WI38 (cell line): ENCODE measurements at regions not wholly inside any gene's neighbourhood (a gene's known extent, or its start where the extent isn't known, plus 50 kb on each side); places are given as distances from the start of the nearest gene placed in this dataset.

ENCODE experiments used
- H3K4me3 ChIP-seq: 2 replicates; pipeline ENCODE4 v1.5.1; 2011; ENCODE audit warnings: low read depth, mild to moderate bottlenecking, control low read depth, low read length
- TF ChIP-seq, protein P1 (sequence below): IDR thresholded peaks from 2 replicates; pipeline ENCODE4 v1.5.1; 2012; ENCODE audit warnings: low read depth, mild to moderate bottlenecking, control low read depth, low read length

DNA sequence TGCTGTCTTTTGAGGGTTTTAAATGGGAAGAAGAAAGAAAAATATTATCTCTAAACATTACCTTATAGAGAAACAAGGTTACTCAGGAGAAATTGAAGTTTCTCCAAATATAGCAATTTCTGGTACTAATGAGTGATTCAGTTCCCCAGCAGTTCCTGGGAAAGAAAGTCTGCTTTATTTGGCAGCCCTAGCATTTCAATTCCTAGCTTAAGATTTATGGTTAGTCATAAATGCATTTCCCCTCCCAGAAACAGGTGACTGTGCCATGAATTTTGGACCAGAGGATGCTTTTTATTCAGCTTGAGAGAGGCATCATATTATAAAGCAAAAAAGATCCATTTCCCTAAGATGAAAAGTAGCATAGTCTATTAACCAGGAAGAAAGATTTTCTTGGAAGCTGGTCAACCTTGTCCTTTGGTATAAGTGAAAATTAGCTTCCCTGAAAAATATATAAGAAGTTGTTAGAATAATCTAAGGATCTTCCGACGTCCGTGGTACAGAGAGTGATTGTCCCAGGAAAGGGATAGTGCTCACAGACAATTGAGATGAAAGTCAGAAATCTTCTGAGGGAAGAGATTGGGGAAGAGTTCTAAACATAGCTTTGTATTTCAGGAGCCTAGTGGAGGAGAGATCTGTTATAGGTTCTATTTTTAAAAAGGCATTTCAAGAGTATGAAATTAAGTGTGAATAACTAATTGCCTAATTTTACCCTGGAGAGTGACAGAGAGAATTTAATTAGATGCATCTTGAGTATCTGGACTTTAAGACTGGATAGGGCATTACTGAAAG, 164.9 kb downstream of the ESM1 start:
- H3K4me3 ChIP-seq = no peak overlapping the region
- TF ChIP-seq, protein P1, sequence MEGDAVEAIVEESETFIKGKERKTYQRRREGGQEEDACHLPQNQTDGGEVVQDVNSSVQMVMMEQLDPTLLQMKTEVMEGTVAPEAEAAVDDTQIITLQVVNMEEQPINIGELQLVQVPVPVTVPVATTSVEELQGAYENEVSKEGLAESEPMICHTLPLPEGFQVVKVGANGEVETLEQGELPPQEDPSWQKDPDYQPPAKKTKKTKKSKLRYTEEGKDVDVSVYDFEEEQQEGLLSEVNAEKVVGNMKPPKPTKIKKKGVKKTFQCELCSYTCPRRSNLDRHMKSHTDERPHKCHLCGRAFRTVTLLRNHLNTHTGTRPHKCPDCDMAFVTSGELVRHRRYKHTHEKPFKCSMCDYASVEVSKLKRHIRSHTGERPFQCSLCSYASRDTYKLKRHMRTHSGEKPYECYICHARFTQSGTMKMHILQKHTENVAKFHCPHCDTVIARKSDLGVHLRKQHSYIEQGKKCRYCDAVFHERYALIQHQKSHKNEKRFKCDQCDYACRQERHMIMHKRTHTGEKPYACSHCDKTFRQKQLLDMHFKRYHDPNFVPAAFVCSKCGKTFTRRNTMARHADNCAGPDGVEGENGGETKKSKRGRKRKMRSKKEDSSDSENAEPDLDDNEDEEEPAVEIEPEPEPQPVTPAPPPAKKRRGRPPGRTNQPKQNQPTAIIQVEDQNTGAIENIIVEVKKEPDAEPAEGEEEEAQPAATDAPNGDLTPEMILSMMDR = no peak

DNA sequence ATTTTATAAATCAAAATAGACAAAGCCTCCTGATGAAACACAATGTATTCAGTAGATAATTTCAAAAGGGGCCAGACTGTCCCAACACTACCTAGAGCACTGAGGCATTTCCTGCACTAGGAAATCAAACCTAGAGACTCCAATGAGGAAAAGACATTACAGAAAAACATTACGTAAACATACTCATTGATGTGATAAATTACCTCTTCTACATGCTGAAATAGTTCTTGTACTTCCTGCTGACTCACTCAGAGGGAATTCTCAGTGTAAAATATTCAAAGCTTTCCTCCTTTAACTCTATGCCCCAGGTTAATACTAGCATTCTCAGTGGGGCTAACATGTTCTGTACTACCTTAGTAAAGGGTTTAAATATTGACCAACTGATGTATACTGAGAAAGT, 178.0 kb downstream of the ESM1 start:
- TF ChIP-seq, protein P1 = no peak
- no peak overlapping the region for H3K4me3 ChIP-seq

DNA sequence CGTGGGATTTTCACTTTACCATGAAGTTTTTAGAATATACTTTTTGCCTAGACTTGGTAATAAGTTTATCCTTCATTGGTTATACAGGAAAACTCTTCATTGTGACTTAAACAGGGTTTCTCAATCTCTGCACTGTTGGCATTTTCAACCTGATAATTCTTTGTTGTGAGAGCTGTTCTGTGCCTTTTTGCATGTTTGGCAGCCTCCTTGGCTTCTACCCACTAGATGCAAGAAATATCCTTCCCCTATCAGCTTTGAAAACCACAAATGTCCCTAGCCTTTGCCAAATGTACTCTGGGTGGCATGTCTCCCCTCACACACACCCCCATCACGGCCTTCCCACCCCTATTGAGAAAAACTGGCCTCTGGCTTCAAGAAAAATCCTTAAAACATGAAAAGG, 180.9 kb downstream of the ESM1 start:
- TF ChIP-seq, protein P1 = no peak
- no peak overlapping the region for H3K4me3 ChIP-seq

DNA sequence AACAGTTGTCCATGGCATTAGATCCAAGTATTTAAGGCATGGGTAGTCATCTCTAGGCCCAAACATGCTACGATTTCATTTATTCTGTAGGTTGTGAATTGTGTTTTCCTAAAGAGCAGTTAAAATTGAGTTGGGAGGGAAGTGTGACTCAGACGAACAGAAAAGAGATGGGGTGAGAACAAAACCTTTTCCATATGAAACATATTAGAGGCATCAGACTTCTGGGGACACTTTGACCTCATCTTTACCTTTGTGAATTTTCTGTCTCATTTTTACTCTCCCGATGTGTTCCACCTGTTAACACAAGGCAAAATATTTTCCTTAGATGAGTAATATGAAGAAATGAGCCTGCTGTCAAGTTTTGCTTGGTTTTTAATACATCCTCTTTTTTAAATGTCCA, 181.3 kb downstream of the ESM1 start:
- H3K4me3 ChIP-seq = no peak overlapping the region
- TF ChIP-seq, protein P1 = no peak

DNA sequence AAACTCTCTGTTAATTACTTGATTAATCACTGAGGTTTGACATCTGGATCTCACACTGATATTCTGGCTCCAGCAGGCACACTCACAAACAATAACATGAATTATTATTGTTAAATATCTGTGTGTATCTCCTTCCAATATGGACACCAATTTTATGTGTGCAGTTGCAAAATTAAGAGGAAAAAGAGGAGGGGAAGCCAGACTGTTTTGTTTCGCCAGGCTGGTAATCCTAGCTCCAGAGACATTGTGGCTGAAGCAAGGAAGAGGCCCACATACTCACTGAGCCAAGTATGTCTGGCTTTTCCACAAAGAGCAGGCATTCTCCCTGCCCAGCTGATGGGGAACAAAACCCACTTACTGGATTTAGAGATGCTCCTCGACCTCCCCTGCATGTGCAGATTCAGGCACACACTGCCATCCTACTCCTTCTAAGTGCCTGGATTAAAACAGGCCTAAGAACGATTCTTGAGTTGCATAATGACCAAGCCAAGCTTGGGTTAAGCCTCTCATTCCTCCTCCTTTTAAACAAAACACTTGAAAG, 181.9 kb downstream of the ESM1 start:
- no peak overlapping the region for H3K4me3 ChIP-seq
- TF ChIP-seq, protein P1 = no peak

DNA sequence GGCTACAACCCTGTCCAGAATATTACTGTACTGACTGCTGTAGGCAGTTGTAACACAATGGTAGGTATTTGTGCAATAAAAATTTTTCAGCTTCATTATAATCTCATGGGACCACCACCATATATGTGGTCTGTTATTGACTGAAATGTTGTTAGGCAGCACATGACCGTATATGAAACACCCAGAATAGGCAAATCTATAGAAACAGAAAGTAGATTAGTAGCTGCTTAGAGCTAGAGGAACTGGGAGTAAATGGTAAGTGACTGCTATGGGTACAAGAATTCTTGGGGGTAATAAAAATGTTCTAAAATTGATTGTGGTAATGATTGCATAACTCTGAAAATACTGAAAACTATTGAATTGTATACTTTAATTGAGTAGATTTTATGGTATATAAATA, 185.7 kb downstream of the ESM1 start:
- TF ChIP-seq, protein P1 = no peak
- no peak overlapping the region for H3K4me3 ChIP-seq

DNA sequence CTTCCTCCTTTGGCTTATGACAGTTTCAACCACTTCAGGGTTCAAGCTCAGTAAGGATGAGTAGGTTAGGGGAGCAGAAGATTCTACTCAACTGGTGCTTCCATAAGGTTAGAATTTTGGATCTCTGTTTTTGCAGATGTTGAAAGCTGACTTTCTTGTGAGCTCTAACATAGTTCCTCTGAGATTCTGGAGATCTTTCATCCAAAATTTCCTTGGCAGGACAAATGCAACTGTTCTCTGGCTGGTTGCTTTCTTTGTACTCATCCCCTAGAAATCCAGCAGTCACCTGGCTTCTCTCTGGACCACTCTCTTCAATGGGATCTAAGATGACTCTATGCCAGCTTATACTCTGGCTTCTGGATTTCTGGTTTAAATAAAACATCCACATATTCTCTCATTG, 189.6 kb downstream of the ESM1 start:
- no peak overlapping the region for H3K4me3 ChIP-seq
- TF ChIP-seq, protein P1 = no peak
